H1 (cell line): ENCODE measurements at regions not wholly inside any gene's neighbourhood (a gene's known extent, or its start where the extent isn't known, plus 50 kb on each side); places are given as distances from the start of the nearest gene placed in this dataset.

ENCODE experiments used
- CTCF ChIA-PET: fragments of 300-600 bp; sonication (Branson Sonifier 250); formaldehyde crosslinking; loops from one replicate; lab custom pipeline; 2021; ENCODE audit not compliant: partially characterized antibody; lab: Charles Lee
- POLR2A ChIA-PET: fragments of 300-600 bp; sonication (Branson Sonifier 250); formaldehyde crosslinking; loops from one replicate; lab custom pipeline; 2021; ENCODE audit warnings: inconsistent platforms; ENCODE audit not compliant: partially characterized antibody; lab: Charles Lee
- DNase-seq, 2 experiments: peaks; one replicate each; pipeline versions ENCODE4 v3.0.0 to v3.0.0-alpha.2; 2010 to 2022; ENCODE audit warnings: low spot score in 2 of 2, low read depth in 1 of 2, mixed read lengths in 1 of 2
- FAIRE-seq: peaks from 2 replicates; lab custom pipeline; 2011; peaks lifted over from hg19 to GRCh38; lab: Jason Lieb, UNC
- H2AFZ ChIP-seq: 2 replicates; pipeline ENCODE4 v1.8.1; 2012; ENCODE audit warnings: low read length, inconsistent platforms
- H2AK5ac ChIP-seq: 2 replicates; pipeline ENCODE4 v1.6.1; 2013; ENCODE audit warnings: low read depth, low read length
- H2BK120ac ChIP-seq: replicated peaks from 2 replicates; pipeline ENCODE3; 2013; ENCODE audit warnings: low read depth, low read length, inconsistent platforms
- H2BK12ac ChIP-seq: 2 replicates; pipeline ENCODE4 v1.6.1; 2013; ENCODE audit warnings: low read depth, low read length
- H2BK15ac ChIP-seq: 2 replicates; pipeline ENCODE4 v1.6.1; 2013; ENCODE audit warnings: low read length
- H2BK20ac ChIP-seq: 2 replicates; pipeline ENCODE4 v1.6.1; 2013; ENCODE audit warnings: low read length
- H2BK5ac ChIP-seq: 2 replicates; pipeline ENCODE4 v1.6.1; 2013; ENCODE audit warnings: low read depth, low read length
- H3K14ac ChIP-seq: 2 replicates; pipeline ENCODE4 v1.6.1; 2013; ENCODE audit warnings: inconsistent platforms; ENCODE audit not compliant: insufficient read length
- H3K18ac ChIP-seq: 2 replicates; pipeline ENCODE4 v1.6.1; 2013; ENCODE audit warnings: low read length; ENCODE audit errors: extremely low read depth
- H3K23ac ChIP-seq: 2 replicates; pipeline ENCODE4 v1.6.1; 2013; ENCODE audit warnings: inconsistent platforms; ENCODE audit not compliant: insufficient read length
- H3K23me2 ChIP-seq: 2 replicates; pipeline ENCODE4 v1.6.1; 2013; ENCODE audit warnings: low read depth, low read length
- H3K27ac ChIP-seq: 2 replicates; pipeline ENCODE4 v1.6.1; 2011; ENCODE audit warnings: low read depth, low read length, inconsistent platforms
- H3K27me3 ChIP-seq, 4 experiments: replicated peaks in 1 of 4; 1 replicate in 1 of 4; 2 replicates in 3 of 4; pipeline versions ENCODE4 v1.6.1 to v1.8.1; 2011 to 2013; ENCODE audit warnings: low read length in 3 of 4, mild to moderate bottlenecking in 3 of 4, inconsistent platforms in 2 of 4, mixed read lengths in 2 of 4, moderate library complexity in 1 of 4; ENCODE audit not compliant: control insufficient read depth in 3 of 4, insufficient read depth in 3 of 4; ENCODE audit errors: extremely low read depth in 1 of 4
- H3K36me3 ChIP-seq, 4 experiments: 2 replicates each; pipeline versions ENCODE4 v1.6.1 to v1.8.1; 2011 to 2013; ENCODE audit warnings: mild to moderate bottlenecking in 4 of 4, low read length in 3 of 4, moderate library complexity in 2 of 4, control low read depth in 1 of 4, inconsistent platforms in 1 of 4; ENCODE audit not compliant: insufficient read depth in 4 of 4, control insufficient read depth in 2 of 4
- H3K4ac ChIP-seq: replicated peaks from 2 replicates; pipeline ENCODE3; 2013; ENCODE audit warnings: low read length, low read depth, mixed read lengths, inconsistent platforms; ENCODE audit not compliant: insufficient read length
- H3K4me1 ChIP-seq, 4 experiments: replicated peaks in 1 of 4; 1 replicate in 1 of 4; 2 replicates in 3 of 4; pipeline versions ENCODE4 v1.6.1 to v1.8.1; 2011 to 2013; ENCODE audit warnings: low read length in 3 of 4, inconsistent platforms in 2 of 4, mixed read lengths in 1 of 4; ENCODE audit not compliant: insufficient read depth in 4 of 4, control insufficient read depth in 3 of 4
- H3K4me2 ChIP-seq, 2 experiments: 2 replicates each; pipeline versions ENCODE4 v1.6.1 to v1.8.1; 2011 to 2013; ENCODE audit warnings: low read depth in 2 of 2, low read length in 2 of 2, control low read depth in 1 of 2, inconsistent platforms in 1 of 2, mild to moderate bottlenecking in 1 of 2; ENCODE audit not compliant: insufficient read depth in 1 of 2
- H3K4me3 ChIP-seq, 4 experiments: fragments of 200-600, 300-600 bp in 1 of 4; sonication (generic), shearing (Covaris generic), sonication (Bioruptor Twin) in 1 of 4; 2 replicates each; pipeline versions ENCODE4 v1.5.1 to v1.8.1; 2011 to 2016; ENCODE audit warnings: low read length in 4 of 4, low read depth in 3 of 4, control low read depth in 2 of 4, inconsistent platforms in 2 of 4, mild to moderate bottlenecking in 2 of 4, mixed read lengths in 1 of 4, moderate library complexity in 1 of 4; ENCODE audit not compliant: insufficient read depth in 2 of 4; ENCODE audit errors: extremely low read depth in 1 of 4
- H3K56ac ChIP-seq: replicated peaks from 2 replicates; pipeline ENCODE3; 2013; ENCODE audit warnings: low read depth, mild to moderate bottlenecking, mixed read lengths, low read length, inconsistent platforms; ENCODE audit not compliant: insufficient read length
- H3K79me1 ChIP-seq: 2 replicates; pipeline ENCODE4 v1.6.1; 2013; ENCODE audit warnings: low read depth, low read length, control low read depth
- H3K79me2 ChIP-seq, 2 experiments: 2 replicates each; pipeline versions ENCODE4 v1.6.1 to v1.8.1; 2012 to 2013; ENCODE audit warnings: low read length in 2 of 2, mild to moderate bottlenecking in 2 of 2, inconsistent platforms in 1 of 2; ENCODE audit not compliant: insufficient read depth in 2 of 2, control insufficient read depth in 1 of 2
- H3K9ac ChIP-seq, 4 experiments: replicated peaks in 1 of 4; 1 replicate in 1 of 4; 2 replicates in 3 of 4; pipeline versions ENCODE4 v1.6.1 to v1.8.1; 2011 to 2013; ENCODE audit warnings: low read depth in 3 of 4, low read length in 3 of 4, control low read depth in 2 of 4, mild to moderate bottlenecking in 2 of 4, moderate library complexity in 2 of 4, inconsistent platforms in 1 of 4; ENCODE audit errors: extremely low read depth in 1 of 4
- H3K9me3 ChIP-seq, 2 experiments: 2 replicates each; pipeline versions ENCODE4 v1.6.1 to v1.8.1; 2012 to 2013; ENCODE audit warnings: mild to moderate bottlenecking in 2 of 2, moderate library complexity in 2 of 2, control low read depth in 1 of 2, inconsistent platforms in 1 of 2, low read depth in 1 of 2, low read length in 1 of 2, mixed read lengths in 1 of 2; ENCODE audit not compliant: insufficient read depth in 2 of 2
- H4K20me1 ChIP-seq, 2 experiments: replicated peaks in 1 of 2; 2 replicates each; pipeline versions ENCODE3 to v1.8.1; 2011 to 2013; ENCODE audit warnings: inconsistent platforms in 2 of 2, low read length in 2 of 2, mild to moderate bottlenecking in 1 of 2; ENCODE audit not compliant: insufficient read depth in 2 of 2, control insufficient read depth in 1 of 2
- H4K5ac ChIP-seq: 2 replicates; pipeline ENCODE4 v1.6.1; 2013; ENCODE audit warnings: low read length, low read depth, mixed read lengths, inconsistent platforms; ENCODE audit not compliant: insufficient read length
- H4K8ac ChIP-seq: 2 replicates; pipeline ENCODE4 v1.8.0; 2013; ENCODE audit warnings: mild to moderate bottlenecking, moderate library complexity, low read length, inconsistent platforms; ENCODE audit not compliant: insufficient read depth; ENCODE audit errors: extremely low read depth
- H4K91ac ChIP-seq: replicated peaks from 2 replicates; pipeline ENCODE3; 2013; ENCODE audit warnings: low read length, mixed read lengths, inconsistent platforms; ENCODE audit not compliant: insufficient read length
- CHD1 ChIP-seq: IDR thresholded peaks from 2 replicates; pipeline ENCODE4 v1.6.1; 2012; ENCODE audit warnings: low read depth, low read length, improper control_type of control experiment
- SIRT6 ChIP-seq: IDR thresholded peaks from one replicate; pipeline ENCODE4 v1.7.1; 2012; ENCODE audit warnings: low read length, inconsistent platforms
- SRF ChIP-seq: IDR thresholded peaks from 2 replicates; pipeline ENCODE4 v1.6.1; 2011; ENCODE audit warnings: mild to moderate bottlenecking, low read depth, low read length, moderate library complexity
- WGBS, 2 experiments: shearing (Covaris generic) in 1 of 2; methylation state at CpG; one replicate each; pipeline versions ENCODE4 v1.1.6 to v1.1.7; 2013 to 2015; ENCODE audit warnings: low lambda C conversion rate in 2 of 2, mixed read lengths in 2 of 2, inconsistent platforms in 1 of 2, low coverage in 1 of 2, missing lambda C conversion rate in 1 of 2; ENCODE audit not compliant: insufficient replicate concordance in 2 of 2, insufficient coverage in 1 of 2, insufficient read length in 1 of 2; ENCODE audit errors: extremely low coverage in 1 of 2, missing lambda C conversion rate in 1 of 2; 5-methylcytosine and 5-hydroxymethylcytosine counted together

DNA sequence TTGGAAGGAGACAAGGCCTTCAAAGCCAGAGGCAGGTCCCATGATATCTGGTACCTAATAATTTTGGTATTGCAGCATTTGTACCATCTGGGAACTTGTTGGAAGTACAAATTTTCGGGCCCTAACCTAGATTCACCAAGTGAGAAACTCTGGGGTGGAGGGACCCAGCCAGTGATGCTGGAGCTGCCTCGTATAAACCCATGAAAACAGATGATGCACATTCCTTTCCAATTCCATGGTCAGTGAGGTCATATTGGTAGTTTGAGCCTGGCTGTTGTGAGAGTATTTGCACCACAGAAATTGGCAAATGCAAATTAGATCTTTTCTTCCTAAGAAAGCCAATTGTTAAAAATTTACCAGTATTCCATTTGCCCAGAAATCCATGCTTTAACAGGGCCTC, 269.6 kb upstream of the PLXNA2 start (continued):
- no peak for TF ChIP-seq CHD1

DNA sequence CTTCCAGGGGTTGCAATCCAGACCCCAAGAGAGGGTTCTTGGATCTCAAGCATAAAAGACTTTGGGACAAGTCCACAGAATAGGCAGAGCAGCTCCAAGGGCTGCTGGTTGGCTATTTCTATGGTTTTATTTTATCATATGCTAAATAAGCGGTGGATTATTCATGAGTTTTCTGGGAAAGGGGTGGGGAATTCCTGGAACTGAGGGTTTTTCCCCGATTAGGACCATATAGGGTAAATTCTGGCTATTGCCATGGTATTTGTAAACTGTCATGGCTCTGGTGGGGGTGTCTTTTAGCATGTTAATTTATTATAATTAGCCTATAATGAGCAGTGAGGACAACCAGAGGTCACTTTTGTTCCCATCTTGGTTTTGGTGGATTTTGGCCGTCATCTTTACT, 270.9 kb upstream of the PLXNA2 start:
- Histone ChIP-seq H3K4ac (no peak overlapping the region), H4K91ac (no peak overlapping the region), H4K5ac (no peak overlapping the region), H3K56ac (no peak overlapping the region), H3K36me3 (no peaks in the 10 kb centered on the region), H2BK12ac (no peak overlapping the region), H3K4me3 (no peak overlapping the region), H3K27me3 (no peaks in the 10 kb centered on the region), H3K9me3 (no peaks in the 10 kb centered on the region), H3K23me2 (no peaks in the 10 kb centered on the region), H2BK15ac (no peak overlapping the region), H3K4me2 (no peak overlapping the region), H3K79me1 (no peaks in the 10 kb centered on the region), H2BK120ac (no peak overlapping the region), H3K23ac (no peak overlapping the region), H3K27ac (no peak overlapping the region), H2AFZ (no peak overlapping the region), H3K4me1 (no peaks in the 10 kb centered on the region), H3K9ac (no peak overlapping the region), H2BK5ac (no peak overlapping the region), H3K18ac (no peak overlapping the region), H2AK5ac (no peak overlapping the region), H3K79me2 (no peaks in the 10 kb centered on the region), H2BK20ac (no peak overlapping the region), H3K14ac (no peak overlapping the region), H4K20me1 (no peaks in the 10 kb centered on the region), H4K8ac (no peak overlapping the region)
- WGBS, 2 experiments: 92% methylated on average over 3 of the region's 3 CpGs; no CpG with 5 or more reads in 1 of the 2 experiments
- ChIA-PET CTCF (no interaction called here), POLR2A (no interaction called here)
- FAIRE-seq (no peak), DNase-seq (no peak)
- TF ChIP-seq SRF (peak; percentile 54), SIRT6 (no peak)
